IMR-90 (cell line): ENCODE measurements at regions not wholly inside any gene's neighbourhood (a gene's known extent, or its start where the extent isn't known, plus 50 kb on each side); places are given as distances from the start of the nearest gene placed in this dataset.

ENCODE experiments used
- ATAC-seq: fragments of 200-7000 bp; cut with Tn5 transposase; 2 replicates; pipeline ENCODE4 v1.9.1; 2020; ENCODE audit warnings: low read depth, mild to moderate bottlenecking, moderate library complexity
- BruUV-seq: library from RNA; stranded (reverse); fragments of 400-500 nt; replicated peaks from 2 replicates; lab custom pipeline; 2021; lab: Mats Ljungman, UMichigan
- CTCF ChIA-PET: fragments of 300-600 bp; formaldehyde crosslinking; extraction: SDS; loops from one replicate; lab custom pipeline; 2021; ENCODE audit warnings: antibody characterized with exemption; lab: Yijun Ruan, JAX
- POLR2A ChIA-PET: fragments of 300-600 bp; sonication (Branson Sonifier 250); formaldehyde crosslinking; loops from one replicate; lab custom pipeline; 2022; ENCODE audit warnings: antibody characterized with exemption; ENCODE audit not compliant: unreplicated experiment; lab: Charles Lee
- DNase-seq: peaks from one replicate; pipeline ENCODE4 v3.0.0; 2013
- H2AFZ ChIP-seq: replicated peaks from 2 replicates; pipeline ENCODE3; 2013; ENCODE audit warnings: low read length, mild to moderate bottlenecking; ENCODE audit not compliant: poor library complexity
- H2AK5ac ChIP-seq: 2 replicates; pipeline ENCODE4 v1.6.1; 2013; ENCODE audit warnings: low read depth, low read length, inconsistent platforms
- H2AK9ac ChIP-seq: replicated peaks from 2 replicates; pipeline ENCODE3; 2013; ENCODE audit warnings: mild to moderate bottlenecking, low read depth, low read length, moderate library complexity; ENCODE audit not compliant: poor library complexity
- H2BK120ac ChIP-seq: 2 replicates; pipeline ENCODE4 v1.6.1; 2013; ENCODE audit warnings: low read depth, low read length, inconsistent platforms
- H2BK15ac ChIP-seq: 3 replicates; pipeline ENCODE4 v1.6.1; 2013; ENCODE audit warnings: low read depth, low read length, inconsistent platforms
- H2BK20ac ChIP-seq: 2 replicates; pipeline ENCODE4 v1.6.1; 2013; ENCODE audit warnings: low read depth, mild to moderate bottlenecking, inconsistent platforms, low read length, moderate library complexity
- H2BK5ac ChIP-seq: 2 replicates; pipeline ENCODE4 v1.6.1; 2013; ENCODE audit warnings: mild to moderate bottlenecking, low read depth, low read length, inconsistent platforms; ENCODE audit not compliant: poor library complexity, severe bottlenecking
- H3K14ac ChIP-seq: replicated peaks from 2 replicates; pipeline ENCODE4 v1.6.1; 2013; ENCODE audit warnings: low read depth, low read length, inconsistent platforms
- H3K18ac ChIP-seq: 2 replicates; pipeline ENCODE4 v1.6.1; 2013; ENCODE audit warnings: low read depth, low read length, control low read depth
- H3K23ac ChIP-seq: 2 replicates; pipeline ENCODE4 v1.6.1; 2013; ENCODE audit warnings: low read depth, low read length, inconsistent platforms
- H3K27ac ChIP-seq: 2 replicates; pipeline ENCODE4 v1.5.1; 2013; ENCODE audit warnings: mild to moderate bottlenecking, control low read depth, low read length; ENCODE audit not compliant: insufficient read depth
- H3K27me3 ChIP-seq: 2 replicates; pipeline ENCODE4 v1.6.1; 2013; ENCODE audit warnings: low read length; ENCODE audit not compliant: control insufficient read depth, insufficient read depth
- H3K36me3 ChIP-seq: 2 replicates; pipeline ENCODE4 v1.6.1; 2013; ENCODE audit warnings: low read length, mixed read lengths; ENCODE audit not compliant: control insufficient read depth, insufficient read depth
- H3K4ac ChIP-seq: 2 replicates; pipeline ENCODE4 v1.6.1; 2013; ENCODE audit warnings: low read depth, low read length, inconsistent platforms
- H3K4me1 ChIP-seq: 2 replicates; pipeline ENCODE4 v1.6.1; 2013; ENCODE audit warnings: low read length, mixed read lengths; ENCODE audit not compliant: control insufficient read depth, insufficient read depth
- H3K4me2 ChIP-seq: 2 replicates; pipeline ENCODE4 v1.6.1; 2013; ENCODE audit warnings: low read depth, mild to moderate bottlenecking, control low read depth, low read length, moderate library complexity
- H3K4me3 ChIP-seq: 2 replicates; pipeline ENCODE4 v1.5.1; 2013; ENCODE audit warnings: low read depth, mild to moderate bottlenecking, control low read depth, low read length, moderate library complexity; ENCODE audit not compliant: insufficient read depth
- H3K56ac ChIP-seq: 2 replicates; pipeline ENCODE4 v1.6.1; 2013; ENCODE audit warnings: low read length, inconsistent platforms; ENCODE audit not compliant: insufficient read depth; ENCODE audit errors: extremely low read depth
- H3K79me1 ChIP-seq, 2 experiments: 2 replicates each; pipeline ENCODE4 v1.6.1; 2013; ENCODE audit warnings: low read length in 2 of 2, inconsistent platforms in 1 of 2, low read depth in 1 of 2
- H3K9ac ChIP-seq: 2 replicates; pipeline ENCODE4 v1.6.1; 2013; ENCODE audit warnings: low read depth, low read length, control low read depth
- H3K9me1 ChIP-seq: 2 replicates; pipeline ENCODE4 v1.6.1; 2013; ENCODE audit warnings: low read length, inconsistent platforms; ENCODE audit not compliant: insufficient read depth
- H3K9me3 ChIP-seq: 2 replicates; pipeline ENCODE4 v1.6.1; 2013; ENCODE audit warnings: low read length; ENCODE audit not compliant: control insufficient read depth, insufficient read depth
- H4K20me1 ChIP-seq: 2 replicates; pipeline ENCODE4 v1.6.1; 2013; ENCODE audit warnings: low read length, inconsistent platforms; ENCODE audit not compliant: insufficient read depth
- H4K5ac ChIP-seq: 2 replicates; pipeline ENCODE4 v1.6.1; 2013; ENCODE audit warnings: mild to moderate bottlenecking, low read depth, low read length, control low read depth
- H4K8ac ChIP-seq, 2 experiments: 2 replicates each; pipeline ENCODE4 v1.6.1; 2013; ENCODE audit warnings: low read depth in 2 of 2, low read length in 2 of 2, control low read depth in 1 of 2, inconsistent platforms in 1 of 2
- H4K91ac ChIP-seq: 2 replicates; pipeline ENCODE4 v1.6.1; 2013; ENCODE audit warnings: low read depth, low read length, inconsistent platforms; ENCODE audit not compliant: insufficient read depth
- BHLHE40 ChIP-seq: fragments of 150-350 bp; IDR thresholded peaks from 2 replicates; pipeline ENCODE4 v1.6.1; 2016; ENCODE audit warnings: mild to moderate bottlenecking, low read depth, low read length
- CEBPB ChIP-seq: IDR thresholded peaks from 2 replicates; pipeline ENCODE4 v1.6.1; 2012; ENCODE audit warnings: low read depth, low read length, improper control_type of control experiment
- FOS ChIP-seq: fragments of 150-350 bp; IDR thresholded peaks from 2 replicates; pipeline ENCODE4 v1.6.1; 2016; ENCODE audit warnings: low read depth, low read length
- MAFK ChIP-seq: IDR thresholded peaks from 2 replicates; pipeline ENCODE4 v1.6.1; 2012; ENCODE audit warnings: low read depth, low read length, improper control_type of control experiment
- MXI1 ChIP-seq: IDR thresholded peaks from 2 replicates; pipeline ENCODE4 v1.6.1; 2012; ENCODE audit warnings: low read depth, mild to moderate bottlenecking, low read length, moderate library complexity, borderline replicate concordance
- NFE2L2 ChIP-seq: fragments of 150-350 bp; IDR thresholded peaks from 2 replicates; pipeline ENCODE4 v1.6.1; 2016; ENCODE audit warnings: low read depth, mild to moderate bottlenecking, low read length
- POLR2A ChIP-seq: IDR thresholded peaks from 2 replicates; pipeline ENCODE4 v1.6.1; 2012; ENCODE audit warnings: mild to moderate bottlenecking, low read depth, low read length
- SMC3 ChIP-seq: fragments of 150-350 bp; IDR thresholded peaks from 2 replicates; pipeline ENCODE4 v1.6.1; 2016; ENCODE audit warnings: low read depth, mild to moderate bottlenecking, antibody characterized with exemption, low read length, moderate library complexity
- WGBS, 2 experiments: methylation state at CpG; one replicate each; pipeline versions ENCODE4 v1.1.5 to v1.1.7; 2013; ENCODE audit warnings: missing lambda C conversion rate in 2 of 2; ENCODE audit not compliant: insufficient read length in 1 of 2; ENCODE audit errors: extremely low coverage in 2 of 2; 5-methylcytosine and 5-hydroxymethylcytosine counted together
- dilution Hi-C: fragments of 300-500 bp; cut with HindIII; formaldehyde crosslinking; loops from one replicate; pipeline ENCODE4 v1.14.3; 2018; ENCODE audit warnings: low sequenced_read_pairs; ENCODE audit not compliant: unreplicated experiment
- in situ Hi-C: fragments of 300-500 bp; cut with MboI; formaldehyde crosslinking; loops from 3 replicates; pipeline ENCODE4 v1.14.3; 2019; ENCODE audit warnings: low sequenced_read_pairs, inconsistent platforms, mixed read lengths
- intact Hi-C: fragments of 100-400 bp; cut with micrococcal nuclease; formaldehyde crosslinking; loops from 2 replicates; pipeline ENCODE4 v1.10.0; 2022
- TF ChIP-seq, protein P1 (sequence below): fragments of 150-350 bp; IDR thresholded peaks from 2 replicates; pipeline ENCODE4 v1.6.1; 2016; ENCODE audit warnings: low read depth, mild to moderate bottlenecking, low read length, moderate library complexity, borderline replicate concordance

DNA sequence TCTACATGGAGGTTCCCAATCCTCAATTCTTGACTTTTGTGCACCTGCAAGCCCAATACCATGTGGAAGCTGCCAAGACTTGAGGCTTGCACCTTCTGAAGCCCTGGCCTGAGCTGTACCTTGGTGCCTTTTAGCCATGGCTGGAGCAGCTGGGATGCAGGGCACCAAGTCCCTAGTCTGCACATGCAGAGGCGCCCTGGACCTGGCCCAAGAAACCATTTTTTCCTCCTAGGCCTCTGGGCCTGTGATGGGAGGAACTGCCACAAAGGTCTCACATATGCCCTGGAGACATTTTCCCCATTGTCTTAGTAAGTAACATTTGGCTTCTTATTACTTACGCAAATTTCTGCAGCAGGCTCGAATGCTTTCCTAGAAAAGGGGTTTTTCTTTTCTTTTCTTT is 431.9 kb upstream of the ANO5 start:
- Histone ChIP-seq H3K9ac (no peak overlapping the region), H3K27me3 (no peaks in the 10 kb centered on the region), H2BK15ac (no peak overlapping the region), H3K56ac (no peak overlapping the region), H4K91ac (no peak overlapping the region), H4K5ac (no peak overlapping the region), H3K4me2 (no peak overlapping the region), H3K4me3 (no peak overlapping the region), H2BK120ac (no peak overlapping the region), H3K9me3 (peaks cover 8% of the 10 kb centered on the region), H2BK20ac (no peak overlapping the region), H3K9me1 (no peaks in the 10 kb centered on the region), H3K36me3 (no peaks in the 10 kb centered on the region), H3K79me1 (no peaks in the 10 kb centered on the region), H4K20me1 (no peaks in the 10 kb centered on the region), H2BK5ac (no peak overlapping the region), H3K4me1 (no peaks in the 10 kb centered on the region), H3K27ac (no peak overlapping the region), H2AK9ac (no peak overlapping the region), H2AFZ (no peak overlapping the region), H3K4ac (no peak overlapping the region), H4K8ac (no peak overlapping the region), H3K23ac (no peak overlapping the region), H3K14ac (no peak overlapping the region), H2AK5ac (no peak overlapping the region), H3K18ac (no peak overlapping the region)
- dilution Hi-C loops (no loop called here), in situ Hi-C loops (no loop called here), intact Hi-C loops (no loop called here)
- DNase-seq (no peak), ATAC-seq (no peak)
- no TSS peak for BruUV-seq
- TF ChIP-seq SMC3, result no peak
- no peak for TF ChIP-seq NFE2L2
- TF ChIP-seq, protein P1, sequence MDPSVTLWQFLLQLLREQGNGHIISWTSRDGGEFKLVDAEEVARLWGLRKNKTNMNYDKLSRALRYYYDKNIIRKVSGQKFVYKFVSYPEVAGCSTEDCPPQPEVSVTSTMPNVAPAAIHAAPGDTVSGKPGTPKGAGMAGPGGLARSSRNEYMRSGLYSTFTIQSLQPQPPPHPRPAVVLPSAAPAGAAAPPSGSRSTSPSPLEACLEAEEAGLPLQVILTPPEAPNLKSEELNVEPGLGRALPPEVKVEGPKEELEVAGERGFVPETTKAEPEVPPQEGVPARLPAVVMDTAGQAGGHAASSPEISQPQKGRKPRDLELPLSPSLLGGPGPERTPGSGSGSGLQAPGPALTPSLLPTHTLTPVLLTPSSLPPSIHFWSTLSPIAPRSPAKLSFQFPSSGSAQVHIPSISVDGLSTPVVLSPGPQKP, result no peak
- TF ChIP-seq MAFK, result no peak
- TF ChIP-seq CEBPB, result no peak
- no peak for TF ChIP-seq MXI1
- TF ChIP-seq FOS, result no peak
- no peak for TF ChIP-seq POLR2A
- no peak for TF ChIP-seq BHLHE40
- WGBS, 2 experiments, result no CpG with 5 or more reads among the region's 3 CpGs
- ChIA-PET POLR2A (no interaction called here), CTCF (no interaction called here)
